ENCODE measurements at regions not wholly inside any gene's neighbourhood (a gene's known extent, or its start where the extent isn't known, plus 50 kb on each side); places are given as distances from the start of the nearest gene placed in this dataset.

DNA sequence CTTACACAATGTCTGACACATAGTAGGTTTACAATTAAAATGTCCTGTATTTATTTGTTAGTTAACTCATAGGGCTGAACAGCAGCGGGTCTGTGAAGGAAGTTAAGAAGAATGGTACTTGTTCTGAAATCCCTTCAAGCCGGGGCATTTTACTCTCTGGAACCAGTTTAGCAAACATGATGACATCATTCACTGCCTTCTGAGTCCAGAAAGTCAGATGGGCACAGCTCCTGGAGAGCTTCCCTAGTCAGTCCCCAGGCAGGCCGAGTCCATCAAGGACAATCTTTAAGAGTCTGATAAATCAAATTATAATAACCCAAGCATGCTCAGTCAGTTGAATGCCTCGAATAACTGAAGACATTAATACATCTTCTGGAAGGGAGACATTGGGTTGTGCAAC is 125.4 kb upstream of the DAB1 start (continued):
- TF ChIP-seq, protein P1, sequence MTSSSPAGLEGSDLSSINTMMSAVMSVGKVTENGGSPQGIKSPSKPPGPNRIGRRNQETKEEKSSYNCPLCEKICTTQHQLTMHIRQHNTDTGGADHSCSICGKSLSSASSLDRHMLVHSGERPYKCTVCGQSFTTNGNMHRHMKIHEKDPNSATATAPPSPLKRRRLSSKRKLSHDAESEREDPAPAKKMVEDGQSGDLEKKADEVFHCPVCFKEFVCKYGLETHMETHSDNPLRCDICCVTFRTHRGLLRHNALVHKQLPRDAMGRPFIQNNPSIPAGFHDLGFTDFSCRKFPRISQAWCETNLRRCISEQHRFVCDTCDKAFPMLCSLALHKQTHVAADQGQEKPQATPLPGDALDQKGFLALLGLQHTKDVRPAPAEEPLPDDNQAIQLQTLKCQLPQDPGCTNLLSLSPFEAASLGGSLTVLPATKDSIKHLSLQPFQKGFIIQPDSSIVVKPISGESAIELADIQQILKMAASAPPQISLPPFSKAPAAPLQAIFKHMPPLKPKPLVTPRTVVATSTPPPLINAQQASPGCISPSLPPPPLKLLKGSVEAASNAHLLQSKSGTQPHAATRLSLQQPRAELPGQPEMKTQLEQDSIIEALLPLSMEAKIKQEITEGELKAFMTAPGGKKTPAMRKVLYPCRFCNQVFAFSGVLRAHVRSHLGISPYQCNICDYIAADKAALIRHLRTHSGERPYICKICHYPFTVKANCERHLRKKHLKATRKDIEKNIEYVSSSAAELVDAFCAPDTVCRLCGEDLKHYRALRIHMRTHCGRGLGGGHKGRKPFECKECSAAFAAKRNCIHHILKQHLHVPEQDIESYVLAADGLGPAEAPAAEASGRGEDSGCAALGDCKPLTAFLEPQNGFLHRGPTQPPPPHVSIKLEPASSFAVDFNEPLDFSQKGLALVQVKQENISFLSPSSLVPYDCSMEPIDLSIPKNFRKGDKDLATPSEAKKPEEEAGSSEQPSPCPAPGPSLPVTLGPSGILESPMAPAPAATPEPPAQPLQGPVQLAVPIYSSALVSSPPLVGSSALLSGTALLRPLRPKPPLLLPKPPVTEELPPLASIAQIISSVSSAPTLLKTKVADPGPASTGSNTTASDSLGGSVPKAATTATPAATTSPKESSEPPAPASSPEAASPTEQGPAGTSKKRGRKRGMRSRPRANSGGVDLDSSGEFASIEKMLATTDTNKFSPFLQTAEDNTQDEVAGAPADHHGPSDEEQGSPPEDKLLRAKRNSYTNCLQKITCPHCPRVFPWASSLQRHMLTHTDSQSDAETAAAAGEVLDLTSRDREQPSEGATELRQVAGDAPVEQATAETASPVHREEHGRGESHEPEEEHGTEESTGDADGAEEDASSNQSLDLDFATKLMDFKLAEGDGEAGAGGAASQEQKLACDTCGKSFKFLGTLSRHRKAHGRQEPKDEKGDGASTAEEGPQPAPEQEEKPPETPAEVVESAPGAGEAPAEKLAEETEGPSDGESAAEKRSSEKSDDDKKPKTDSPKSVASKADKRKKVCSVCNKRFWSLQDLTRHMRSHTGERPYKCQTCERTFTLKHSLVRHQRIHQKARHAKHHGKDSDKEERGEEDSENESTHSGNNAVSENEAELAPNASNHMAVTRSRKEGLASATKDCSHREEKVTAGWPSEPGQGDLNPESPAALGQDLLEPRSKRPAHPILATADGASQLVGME (CRISPR knock-in tag; IDR thresholded peaks at IDR 0.05): no peak
- TF ChIP-seq ZBTB34 (CRISPR knock-in tag; IDR thresholded peaks at IDR 0.05): no peak
- TF ChIP-seq, protein P2, sequence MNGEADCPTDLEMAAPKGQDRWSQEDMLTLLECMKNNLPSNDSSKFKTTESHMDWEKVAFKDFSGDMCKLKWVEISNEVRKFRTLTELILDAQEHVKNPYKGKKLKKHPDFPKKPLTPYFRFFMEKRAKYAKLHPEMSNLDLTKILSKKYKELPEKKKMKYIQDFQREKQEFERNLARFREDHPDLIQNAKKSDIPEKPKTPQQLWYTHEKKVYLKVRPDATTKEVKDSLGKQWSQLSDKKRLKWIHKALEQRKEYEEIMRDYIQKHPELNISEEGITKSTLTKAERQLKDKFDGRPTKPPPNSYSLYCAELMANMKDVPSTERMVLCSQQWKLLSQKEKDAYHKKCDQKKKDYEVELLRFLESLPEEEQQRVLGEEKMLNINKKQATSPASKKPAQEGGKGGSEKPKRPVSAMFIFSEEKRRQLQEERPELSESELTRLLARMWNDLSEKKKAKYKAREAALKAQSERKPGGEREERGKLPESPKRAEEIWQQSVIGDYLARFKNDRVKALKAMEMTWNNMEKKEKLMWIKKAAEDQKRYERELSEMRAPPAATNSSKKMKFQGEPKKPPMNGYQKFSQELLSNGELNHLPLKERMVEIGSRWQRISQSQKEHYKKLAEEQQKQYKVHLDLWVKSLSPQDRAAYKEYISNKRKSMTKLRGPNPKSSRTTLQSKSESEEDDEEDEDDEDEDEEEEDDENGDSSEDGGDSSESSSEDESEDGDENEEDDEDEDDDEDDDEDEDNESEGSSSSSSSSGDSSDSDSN (IDR thresholded peaks at IDR 0.05; ENCODE audit: borderline replicate concordance in 1 of 2, low read depth in 2 of 2, low read length in 2 of 2): no peak
- no peak for TF ChIP-seq KLF6 (CRISPR knock-in tag; IDR thresholded peaks at IDR 0.05; ENCODE audit: borderline replicate concordance)
- no peak for TF ChIP-seq RBM17 (IDR thresholded peaks at IDR 0.05; ENCODE audit: borderline replicate concordance, low read depth, low read length)
- no peak for TF ChIP-seq GTF2E2 (tag; IDR thresholded peaks at IDR 0.05)

All from K562 (cell line).